ENCODE measurements at regions not wholly inside any gene's neighbourhood (a gene's known extent, or its start where the extent isn't known, plus 50 kb on each side); places are given as distances from the start of the nearest gene placed in this dataset.

DNA sequence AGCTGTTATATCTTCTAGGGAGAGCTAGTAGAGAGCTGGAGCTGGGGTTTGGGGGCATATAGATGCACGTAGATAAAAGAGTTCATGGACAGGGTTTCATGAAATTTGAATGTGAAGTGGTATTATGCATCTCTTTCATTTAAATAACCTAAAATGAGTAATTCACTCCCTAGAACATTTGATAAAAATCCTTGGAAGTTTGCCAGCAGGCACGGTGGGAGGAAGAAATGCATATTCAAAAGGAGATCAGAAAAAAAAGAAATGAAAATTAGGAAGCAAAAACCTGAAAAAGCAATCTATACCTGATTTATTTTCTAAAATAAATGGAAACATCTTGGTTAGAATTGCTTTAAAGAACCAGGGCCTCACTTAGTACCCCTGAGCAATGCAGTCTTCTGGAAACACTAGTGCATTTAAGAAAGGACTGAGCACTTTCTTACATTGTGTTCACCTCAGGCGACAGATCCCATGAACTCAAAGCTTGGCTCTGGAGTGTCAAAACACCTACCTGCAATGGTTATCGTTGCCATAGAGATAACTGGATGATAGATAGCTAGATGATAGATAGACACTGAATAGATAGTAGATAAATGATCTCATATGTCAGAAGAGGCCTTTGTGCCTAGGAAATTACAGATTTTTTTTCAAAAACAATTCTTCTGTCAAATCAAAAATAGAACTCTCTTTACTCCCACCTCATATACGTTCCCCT is 458.6 kb upstream of the THRB start:
- intact Hi-C loops (cut with micrococcal nuclease) = no loop called here
- no peaks in the 10 kb centered on the region for H3K36me3 ChIP-seq (ENCODE audit: insufficient read depth, low read length)
- no peak overlapping the region for H3K27ac Mint-ChIP-seq
- H3K36me3 Mint-ChIP-seq = no peaks in the 10 kb centered on the region
- no peak overlapping the region for H3K4me3 ChIP-seq (ENCODE audit: low read length in 2 of 2)
- POLR2A ChIA-PET (ENCODE audit: partially characterized antibody) = no interaction called here
- H3K4me3 Mint-ChIP-seq = no peak overlapping the region
- CTCF ChIA-PET (ENCODE audit: partially characterized antibody) = no interaction called here
- H3K9me3 Mint-ChIP-seq = peaks cover 0 to 11% (median 3%) of the 10 kb centered on the region in 8 donors
- H3K4me1 ChIP-seq (ENCODE audit: insufficient read depth, low read length) = no peaks in the 10 kb centered on the region
- no peak overlapping the region for H3K27ac ChIP-seq (ENCODE audit: low read depth, low read length)
- H3K4me1 Mint-ChIP-seq = no peaks in the 10 kb centered on the region
- no peaks in the 10 kb centered on the region for H3K27me3 ChIP-seq (ENCODE audit: insufficient read depth, low read length)
- no peaks in the 10 kb centered on the region for H3K9me3 ChIP-seq (ENCODE audit: control insufficient read depth in 1 of 2, low read length in 2 of 2)
- H3K27me3 Mint-ChIP-seq = no peaks in the 10 kb centered on the region
- no peak for DNase-seq

DNA sequence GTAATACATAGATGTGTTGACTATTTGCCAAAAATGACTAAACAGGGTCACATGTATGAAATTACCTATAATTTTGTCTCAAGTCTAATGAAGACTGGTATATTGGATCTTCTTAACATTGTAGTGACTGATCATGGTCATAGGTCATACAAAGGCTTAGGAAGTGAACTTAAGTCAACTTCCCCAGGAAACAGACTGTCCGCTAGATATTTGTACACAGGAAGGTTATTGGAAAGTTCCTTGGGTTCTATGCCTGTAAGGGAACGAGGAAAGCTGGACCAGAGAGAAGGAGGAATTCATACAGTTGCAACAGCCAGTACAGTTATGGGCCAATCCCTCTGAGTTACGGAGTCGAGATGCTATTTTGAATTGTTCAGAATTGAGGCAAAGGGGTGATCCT is 462.0 kb upstream of the THRB start:
- intact Hi-C loops (cut with micrococcal nuclease) = no loop called here
- no peaks in the 10 kb centered on the region for H3K27me3 ChIP-seq (ENCODE audit: insufficient read depth, low read length)
- no peaks in the 10 kb centered on the region for H3K36me3 Mint-ChIP-seq
- CTCF ChIA-PET (ENCODE audit: partially characterized antibody) = interaction anchor here (0.6 kb wide), 1 partner anchor 344 kb away, joined by 3 read pairs; no protein-coding TSS in a partner anchor
- H3K9me3 ChIP-seq (ENCODE audit: control insufficient read depth in 1 of 2, low read length in 2 of 2) = no peaks in the 10 kb centered on the region
- H3K4me1 Mint-ChIP-seq = no peaks in the 10 kb centered on the region
- no peak for DNase-seq
- no peaks in the 10 kb centered on the region for H3K27me3 Mint-ChIP-seq
- H3K27ac Mint-ChIP-seq = no peak overlapping the region
- no peaks in the 10 kb centered on the region for H3K4me1 ChIP-seq (ENCODE audit: insufficient read depth, low read length)
- no peaks in the 10 kb centered on the region for H3K36me3 ChIP-seq (ENCODE audit: insufficient read depth, low read length)
- no peak overlapping the region for H3K4me3 ChIP-seq (ENCODE audit: low read length in 2 of 2)
- H3K27ac ChIP-seq (ENCODE audit: low read depth, low read length) = no peak overlapping the region
- H3K9me3 Mint-ChIP-seq = peaks cover 0 to 7% (median 2%) of the 10 kb centered on the region in 8 donors
- no peak overlapping the region for H3K4me3 Mint-ChIP-seq
- POLR2A ChIA-PET (ENCODE audit: partially characterized antibody) = no interaction called here

DNA sequence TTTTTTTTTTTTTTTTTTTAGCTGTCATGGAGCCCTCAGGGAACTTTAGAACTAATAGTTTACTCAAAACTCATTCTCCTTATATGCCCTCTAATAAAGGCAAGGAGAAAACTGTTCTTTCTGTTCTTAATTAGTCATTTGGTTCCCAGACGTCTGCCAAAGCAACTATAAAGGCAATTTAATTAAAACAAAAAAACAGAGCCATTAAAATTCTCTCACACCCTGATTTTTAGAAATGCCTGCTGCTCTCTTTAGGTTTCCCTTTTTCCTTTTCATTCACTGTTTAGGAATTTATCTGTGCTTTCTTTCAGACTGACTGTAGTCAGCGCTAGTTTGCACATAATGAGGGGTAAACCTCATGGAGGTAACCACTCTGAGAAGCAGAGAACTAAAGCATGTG is 463.6 kb upstream of the THRB start:
- CTCF ChIA-PET (ENCODE audit: partially characterized antibody) = no interaction called here
- Histone ChIP-seq H3K4me1 (ENCODE audit: insufficient read depth, low read length) (no peaks in the 10 kb centered on the region), H3K36me3 (ENCODE audit: insufficient read depth, low read length) (no peaks in the 10 kb centered on the region), H3K4me3 (ENCODE audit: low read length in 2 of 2) (no peak overlapping the region), H3K27ac (ENCODE audit: low read depth, low read length) (no peak overlapping the region), H3K27me3 (ENCODE audit: insufficient read depth, low read length) (no peaks in the 10 kb centered on the region), H3K9me3 (ENCODE audit: control insufficient read depth in 1 of 2, low read length in 2 of 2) (no peaks in the 10 kb centered on the region)
- Mint-ChIP-seq H3K27me3 (no peaks in the 10 kb centered on the region), H3K27ac (no peak overlapping the region), H3K4me3 (no peak overlapping the region), H3K4me1 (no peaks in the 10 kb centered on the region), H3K9me3 (peaks cover 0 to 10% (median 2%) of the 10 kb centered on the region in 8 donors), H3K36me3 (no peaks in the 10 kb centered on the region)
- intact Hi-C loops (cut with micrococcal nuclease) = no loop called here
- DNase-seq = no peak
- POLR2A ChIA-PET (ENCODE audit: partially characterized antibody) = no interaction called here

GRCh38 chr3:24958910-24959447 is 464.3 kb upstream of the THRB start:
- H3K27ac ChIP-seq (ENCODE audit: low read depth, low read length) = no peak overlapping the region
- ChIA-PET POLR2A (ENCODE audit: partially characterized antibody) (no interaction called here), CTCF (ENCODE audit: partially characterized antibody) (no interaction called here)
- Mint-ChIP-seq H3K27ac (no peak overlapping the region), H3K4me3 (no peak overlapping the region), H3K27me3 (no peaks in the 10 kb centered on the region), H3K36me3 (no peaks in the 10 kb centered on the region), H3K4me1 (no peaks in the 10 kb centered on the region), H3K9me3 (peaks cover 0 to 9% (median 2%) of the 10 kb centered on the region in 8 donors)
- no peaks in the 10 kb centered on the region for H3K36me3 ChIP-seq (ENCODE audit: insufficient read depth, low read length)
- no peak for DNase-seq
- H3K4me1 ChIP-seq (ENCODE audit: insufficient read depth, low read length) = no peaks in the 10 kb centered on the region
- H3K27me3 ChIP-seq (ENCODE audit: insufficient read depth, low read length) = no peaks in the 10 kb centered on the region
- intact Hi-C loops (cut with micrococcal nuclease) = no loop called here
- H3K9me3 ChIP-seq (ENCODE audit: control insufficient read depth in 1 of 2, low read length in 2 of 2) = no peaks in the 10 kb centered on the region
- H3K4me3 ChIP-seq (ENCODE audit: low read length in 2 of 2) = no peak overlapping the region

DNA sequence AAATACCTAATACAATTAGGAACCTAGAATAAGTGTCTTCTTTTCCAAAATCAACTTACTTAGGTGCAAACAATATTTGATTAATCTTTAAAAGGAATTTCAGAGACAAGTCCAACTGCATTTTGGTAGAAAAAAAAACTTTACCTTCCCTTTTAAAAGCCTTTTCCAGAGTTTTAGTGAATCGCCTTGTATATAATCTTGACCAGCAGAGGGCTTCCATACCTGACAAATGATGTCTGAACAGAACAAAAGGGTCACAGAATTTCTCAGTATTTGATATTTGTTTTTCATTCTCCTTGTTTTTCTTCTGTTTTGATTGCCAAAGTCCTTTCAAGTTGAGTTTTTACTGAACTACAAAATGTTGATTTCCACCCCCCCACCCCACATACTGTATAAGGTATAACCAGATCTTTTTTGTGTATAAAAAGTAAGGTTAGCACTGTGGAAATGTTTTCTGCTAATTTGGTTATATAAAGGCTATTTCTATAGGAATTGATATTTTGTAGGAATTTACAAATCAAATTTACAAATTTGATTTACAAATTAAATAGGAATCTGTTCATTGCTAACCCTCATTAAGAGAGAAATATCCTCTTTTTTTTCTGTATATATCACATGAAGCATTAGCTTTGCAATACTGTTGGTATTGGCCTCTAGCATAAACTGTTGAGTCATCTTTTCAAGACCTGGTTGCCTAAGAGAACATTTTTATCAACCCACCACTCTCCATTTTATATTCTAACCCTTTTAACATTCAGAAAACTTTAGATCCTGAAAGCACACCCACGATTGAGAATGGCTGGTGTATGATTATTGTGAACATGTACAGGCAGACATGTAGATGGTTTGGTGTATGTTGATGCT is 464.1 kb upstream of the RARB start:
- H3K4me1 Mint-ChIP-seq = no peaks in the 10 kb centered on the region
- ChIA-PET CTCF (ENCODE audit: partially characterized antibody) (no interaction called here), POLR2A (ENCODE audit: partially characterized antibody) (no interaction called here)
- intact Hi-C loops (cut with micrococcal nuclease) = no loop called here
- no peaks in the 10 kb centered on the region for H3K36me3 Mint-ChIP-seq
- H3K9me3 Mint-ChIP-seq = peaks cover 0 to 11% (median 2%) of the 10 kb centered on the region in 8 donors
- H3K27ac Mint-ChIP-seq = no peak overlapping the region
- H3K4me3 Mint-ChIP-seq = no peak overlapping the region
- Histone ChIP-seq H3K4me1 (ENCODE audit: insufficient read depth, low read length) (no peaks in the 10 kb centered on the region), H3K36me3 (ENCODE audit: insufficient read depth, low read length) (no peaks in the 10 kb centered on the region), H3K9me3 (ENCODE audit: control insufficient read depth in 1 of 2, low read length in 2 of 2) (no peaks in the 10 kb centered on the region), H3K27me3 (ENCODE audit: insufficient read depth, low read length) (no peaks in the 10 kb centered on the region), H3K27ac (ENCODE audit: low read depth, low read length) (no peak overlapping the region), H3K4me3 (ENCODE audit: low read length in 2 of 2) (no peak overlapping the region)
- DNase-seq = no peak
- no peaks in the 10 kb centered on the region for H3K27me3 Mint-ChIP-seq

DNA sequence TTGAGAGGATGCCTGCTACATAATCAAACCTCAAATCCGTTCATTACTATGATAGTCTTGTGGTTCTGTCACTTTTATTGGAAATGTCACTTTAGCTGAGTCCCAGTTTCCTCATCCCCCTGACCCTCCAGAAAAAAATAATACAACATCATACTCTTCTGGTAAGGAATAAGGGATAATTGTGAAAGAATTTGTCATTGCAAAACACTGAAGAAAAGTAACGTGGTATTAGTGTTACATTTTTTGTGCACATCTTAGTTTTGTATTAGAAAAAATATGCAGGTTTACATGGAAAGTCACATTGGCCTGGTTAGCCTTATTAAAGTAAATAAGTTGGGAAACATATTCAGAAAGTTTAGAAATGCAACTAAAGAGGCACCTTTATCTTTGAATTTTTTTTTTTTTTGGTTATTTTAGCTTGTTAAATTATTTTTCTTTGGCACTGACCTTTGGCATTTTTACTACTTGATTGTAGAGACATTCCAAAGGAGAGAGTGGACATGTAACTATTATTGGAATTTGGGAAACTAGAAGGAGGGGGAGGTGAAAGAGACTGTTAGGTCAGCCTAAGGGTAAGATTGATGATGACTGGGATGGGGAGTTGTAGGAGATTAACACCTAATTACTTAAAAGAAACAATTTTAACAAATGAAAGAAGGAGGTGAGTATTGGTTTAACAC is 462.2 kb upstream of the RARB start:
- Mint-ChIP-seq H3K4me1 (no peaks in the 10 kb centered on the region), H3K4me3 (no peak overlapping the region), H3K36me3 (no peaks in the 10 kb centered on the region), H3K9me3 (peaks cover 0 to 11% (median under 1%) of the 10 kb centered on the region in 8 donors), H3K27ac (no peak overlapping the region), H3K27me3 (no peaks in the 10 kb centered on the region)
- Histone ChIP-seq H3K4me1 (ENCODE audit: insufficient read depth, low read length) (no peaks in the 10 kb centered on the region), H3K27me3 (ENCODE audit: insufficient read depth, low read length) (no peaks in the 10 kb centered on the region), H3K9me3 (ENCODE audit: control insufficient read depth in 1 of 2, low read length in 2 of 2) (no peaks in the 10 kb centered on the region), H3K27ac (ENCODE audit: low read depth, low read length) (no peak overlapping the region), H3K4me3 (ENCODE audit: low read length in 2 of 2) (no peak overlapping the region), H3K36me3 (ENCODE audit: insufficient read depth, low read length) (no peaks in the 10 kb centered on the region)
- DNase-seq = no peak
- CTCF ChIA-PET (ENCODE audit: partially characterized antibody) = no interaction called here
- intact Hi-C loops (cut with micrococcal nuclease) = no loop called here
- POLR2A ChIA-PET (ENCODE audit: partially characterized antibody) = no interaction called here

GRCh38 chr3:24968036-24968435 is 460.0 kb upstream of the RARB start:
- ChIA-PET POLR2A (ENCODE audit: partially characterized antibody) (no interaction called here), CTCF (ENCODE audit: partially characterized antibody) (no interaction called here)
- no peak overlapping the region for H3K4me3 ChIP-seq (ENCODE audit: low read length in 2 of 2)
- H3K27ac Mint-ChIP-seq = no peak overlapping the region
- H3K9me3 ChIP-seq (ENCODE audit: control insufficient read depth in 1 of 2, low read length in 2 of 2) = no peaks in the 10 kb centered on the region
- intact Hi-C loops (cut with micrococcal nuclease) = no loop called here
- H3K27ac ChIP-seq (ENCODE audit: low read depth, low read length) = no peak overlapping the region
- peaks cover 0 to 6% (median 3%) of the 10 kb centered on the region in 8 donors for H3K9me3 Mint-ChIP-seq
- no peaks in the 10 kb centered on the region for H3K27me3 Mint-ChIP-seq
- no peaks in the 10 kb centered on the region for H3K4me1 Mint-ChIP-seq
- H3K4me3 Mint-ChIP-seq = no peak overlapping the region
- H3K36me3 ChIP-seq (ENCODE audit: insufficient read depth, low read length) = no peaks in the 10 kb centered on the region
- no peaks in the 10 kb centered on the region for H3K4me1 ChIP-seq (ENCODE audit: insufficient read depth, low read length)
- no peaks in the 10 kb centered on the region for H3K36me3 Mint-ChIP-seq
- no peak for DNase-seq
- H3K27me3 ChIP-seq (ENCODE audit: insufficient read depth, low read length) = no peaks in the 10 kb centered on the region
